HG02970 (cell line): ENCODE measurements at regions not wholly inside any gene's neighbourhood (a gene's known extent, or its start where the extent isn't known, plus 50 kb on each side); places are given as distances from the start of the nearest gene placed in this dataset.
"Not testable (repeated sequence)": the region's sequence is repeated elsewhere in the genome, so short reads cannot be mapped to it uniquely, and the experiment has no call there.

Source experiments
- ATAC-seq: cut with Tn5 transposase; IDR thresholded peaks from one replicate; pipeline ENCODE4 v1.9.1; 2021; ENCODE audit warnings: mild to moderate bottlenecking, moderate library complexity, moderate number of reproducible peaks; ENCODE audit not compliant: unreplicated experiment, low FRiP score

- ATAC-seq: no peak
These were observed 131.0 kb upstream of the IER5L start for GRCh38 chr9:129309041-129309430.

- ATAC-seq: no peak
These were observed 129.3 kb upstream of the IER5L start for GRCh38 chr9:129307227-129307970.

GRCh38 chr9:129306318-129306973, 128.4 kb upstream of the IER5L start:
- no peak for ATAC-seq

- ATAC-seq: no peak
These were observed 127.2 kb upstream of the IER5L start for GRCh38 chr9:129305246-129305645.

GRCh38 chr9:129301941-129302340, 123.9 kb upstream of the IER5L start:
- no peak for ATAC-seq

GRCh38 chr9:129296195-129296594, 118.1 kb upstream of the IER5L start:
- ATAC-seq: not testable (repeated sequence)

GRCh38 chr9:129291041-129291501, 113.0 kb upstream of the IER5L start:
- ATAC-seq: no peak

- ATAC-seq: no peak
These were observed 112.5 kb upstream of the IER5L start for GRCh38 chr9:129290606-129291005.

GRCh38 chr9:129289883-129290282, 111.8 kb upstream of the IER5L start:
- no peak for ATAC-seq

GRCh38 chr9:129289131-129289731, 111.2 kb upstream of the IER5L start:
- no peak for ATAC-seq

GRCh38 chr9:129287619-129288305, 109.7 kb upstream of the IER5L start:
- ATAC-seq: no peak

GRCh38 chr9:129285979-129286772, 108.1 kb upstream of the IER5L start:
- ATAC-seq: no peak

GRCh38 chr9:129285382-129285781, 107.3 kb upstream of the IER5L start:
- no peak for ATAC-seq

- no peak for ATAC-seq
These were observed 106.7 kb upstream of the IER5L start for GRCh38 chr9:129284607-129285291.

GRCh38 chr9:129283705-129284606, 105.9 kb upstream of the IER5L start:
- no peak for ATAC-seq

GRCh38 chr9:129283291-129283691, 105.2 kb upstream of the IER5L start:
- ATAC-seq: no peak

GRCh38 chr9:129282731-129283211, 104.7 kb upstream of the IER5L start:
- ATAC-seq: no peak

- no peak for ATAC-seq
These were observed 104.2 kb upstream of the IER5L start for GRCh38 chr9:129282272-129282671.
